Motor neuron (in vitro differentiated cells): ENCODE measurements at regions not wholly inside any gene's neighbourhood (a gene's known extent, or its start where the extent isn't known, plus 50 kb on each side); places are given as distances from the start of the nearest gene placed in this dataset.
A peak's percentile ranks its signal among the peaks of the same experiment; 100 is the strongest.
"Not testable (repeated sequence)": the region's sequence is repeated elsewhere in the genome, so short reads cannot be mapped to it uniquely, and the experiment has no call there.

Experiments
- ATAC-seq, 8 experiments: fragments of 200-7000 bp; cut with Tn5 transposase; replicated peaks in 6 of 8; 2 replicates each; pipeline ENCODE4 v1.8.0; 2021; ENCODE audit warnings: mild to moderate bottlenecking in 8 of 8, moderate library complexity in 8 of 8
- H3K27ac ChIP-seq, 2 donors: fragments of 250-450 bp; sonication (Bioruptor Pico); 2 replicates each; pipeline ENCODE4 v1.9.0; 2021; ENCODE audit warnings: antibody characterized with exemption in 2 of 2, mild to moderate bottlenecking in 2 of 2, moderate library complexity in 1 of 2
- H3K4me1 ChIP-seq, 2 donors: fragments of 250-450 bp; sonication (Bioruptor Pico); replicated peaks in 1 of 2; 2 replicates each; pipeline ENCODE4 v1.6.1; 2021; ENCODE audit warnings: antibody characterized with exemption in 2 of 2, mild to moderate bottlenecking in 2 of 2, moderate library complexity in 1 of 2
- H3K4me3 ChIP-seq, 5 donors: fragments of 250-450 bp; sonication (Bioruptor Pico); 2 replicates each; pipeline ENCODE4 v1.9.0; 2021; ENCODE audit warnings: antibody characterized with exemption in 5 of 5, mild to moderate bottlenecking in 5 of 5, moderate library complexity in 4 of 5
- WGBS, 10 experiments: fragments of 450-650 bp; shearing (Covaris generic); methylation state at CpG; one replicate each; pipeline ENCODE4 v1.0.0; 2022; 5-methylcytosine and 5-hydroxymethylcytosine counted together
- in situ Hi-C, 9 experiments: fragments of 400-800 bp; cut with MboI; loops; one replicate each; pipeline ENCODE4 v1.15.0; 2021; ENCODE audit warnings: low sequenced_read_pairs in 9 of 9, low pct_unique_long_range_greater_than_20kb in 2 of 9; ENCODE audit not compliant: unreplicated experiment in 9 of 9

GRCh38 chr11:34790620-34791019 lies 125.6 kb downstream of the APIP start:
- peak in 2 of 8 experiments; percentile 32 to 48 for ATAC-seq
- WGBS, 10 experiments: 67 to 100% (median 94%) methylated on average over 2 to 3 of the region's 3 CpGs; no CpG with 5 or more reads in 1 of the 10 experiments

GRCh38 chr11:34789196-34789834 lies 126.9 kb downstream of the APIP start:
- H3K4me3 ChIP-seq: no peak overlapping the region
- WGBS, 10 experiments: 64 to 100% (median 80%) methylated on average over 1 to 3 of the region's 4 CpGs; no CpG with 5 or more reads in 1 of the 10 experiments
- peaks cover 0 to 4% of the 10 kb centered on the region in 2 donors for H3K4me1 ChIP-seq
- in situ Hi-C loops: no loop called here
- ATAC-seq: no peak
- no peak overlapping the region for H3K27ac ChIP-seq

More at GRCh38 chr11:34790620-34791019, 125.6 kb downstream of the APIP start:
- in situ Hi-C loops: no loop called here
- Histone ChIP-seq H3K27ac (no peak overlapping the region), H3K4me1 (peaks cover 0 to 4% of the 10 kb centered on the region in 2 donors), H3K4me3 (no peak overlapping the region)

- H3K4me3 ChIP-seq: no peak overlapping the region
These were observed 127.5 kb downstream of the APIP start for GRCh38 chr11:34788642-34789041.

GRCh38 chr11:34787895-34788294 lies 128.3 kb downstream of the APIP start:
- Histone ChIP-seq H3K27ac (no peak overlapping the region), H3K4me1 (peaks cover 0 to 4% of the 10 kb centered on the region in 2 donors), H3K4me3 (no peak overlapping the region)
- in situ Hi-C loops: no loop called here
- WGBS, 10 experiments: 0 to 100% (median 71%) methylated on average over 1 of the region's 1 CpG; no CpG with 5 or more reads in 1 of the 10 experiments
- peak in 3 of 8 experiments; percentile 58 to 70 (median 69) for ATAC-seq

More at GRCh38 chr11:34788642-34789041, 127.5 kb downstream of the APIP start:
- in situ Hi-C loops: no loop called here
- no peak for ATAC-seq
- WGBS, 10 experiments: 100% methylated on average over 1 to 2 of the region's 2 CpGs; no CpG with 5 or more reads in 4 of the 10 experiments
- H3K27ac ChIP-seq: no peak overlapping the region
- H3K4me1 ChIP-seq: peaks cover 0 to 4% of the 10 kb centered on the region in 2 donors

- ATAC-seq: no peak
- no peak overlapping the region for H3K27ac ChIP-seq
- no peak overlapping the region for H3K4me3 ChIP-seq
- H3K4me1 ChIP-seq: peaks cover 0 to 1% of the 10 kb centered on the region in 2 donors
- in situ Hi-C loops: no loop called here
- WGBS, 10 experiments: 13 to 91% (median 67%) methylated on average over 1 of the region's 1 CpG; no CpG with 5 or more reads in 1 of the 10 experiments
These were observed 128.8 kb downstream of the APIP start for GRCh38 chr11:34787348-34787747.

- no peak overlapping the region for H3K27ac ChIP-seq
- no peaks in the 10 kb centered on the region for H3K4me1 ChIP-seq
- 0 to 100% (median 71%) methylated on average over 1 to 2 of the region's 2 CpGs; no CpG with 5 or more reads in 2 of the 10 experiments for WGBS, 10 experiments
- no peak overlapping the region for H3K4me3 ChIP-seq
- peak in 1 of 8 experiments; percentile 11 for ATAC-seq
- in situ Hi-C loops: no loop called here
These were observed 131.8 kb downstream of the APIP start for GRCh38 chr11:34784318-34784841.

- H3K27ac ChIP-seq: no peak overlapping the region
- no peaks in the 10 kb centered on the region for H3K4me1 ChIP-seq
- WGBS, 10 experiments: 67 to 100% (median 94%) methylated on average over 1 to 3 of the region's 3 CpGs; no CpG with 5 or more reads in 1 of the 10 experiments
- ATAC-seq: peak in 1 of 8 experiments; percentile 14
- H3K4me3 ChIP-seq: no peak overlapping the region
- in situ Hi-C loops: no loop called here
These were observed 132.3 kb downstream of the APIP start for GRCh38 chr11:34783816-34784317.

GRCh38 chr11:34781826-34782225 lies 134.4 kb downstream of the APIP start:
- ATAC-seq, H3K4me3 ChIP-seq, in situ Hi-C loops, H3K27ac ChIP-seq, H3K4me1 ChIP-seq: not testable (repeated sequence)

- in situ Hi-C loops: no loop called here
- 67 to 100% (median 93%) methylated on average over 2 to 4 of the region's 4 CpGs for WGBS, 10 experiments
- ATAC-seq: no peak
- Histone ChIP-seq H3K4me1 (no peaks in the 10 kb centered on the region), H3K27ac (no peak overlapping the region), H3K4me3 (no peak overlapping the region)
These were observed 140.7 kb downstream of the APIP start for GRCh38 chr11:34775417-34775888.

- Histone ChIP-seq H3K4me1 (no peaks in the 10 kb centered on the region), H3K27ac (no peak overlapping the region), H3K4me3 (no peak overlapping the region)
- WGBS, 10 experiments: 0 to 100% (median 74%) methylated on average over 1 to 2 of the region's 2 CpGs
- in situ Hi-C loops: loop anchor here in 1 of 9 experiments (25.0 kb wide), 1 partner anchor 88 kb away; no protein-coding TSS in a partner anchor
- ATAC-seq: no peak
These were observed 141.6 kb downstream of the APIP start for GRCh38 chr11:34774604-34775003.

- Histone ChIP-seq H3K4me3 (no peak overlapping the region), H3K4me1 (no peaks in the 10 kb centered on the region), H3K27ac (no peak overlapping the region)
- 0 to 86% (median 60%) methylated on average over 1 of the region's 1 CpG; no CpG with 5 or more reads in 1 of the 10 experiments for WGBS, 10 experiments
- ATAC-seq: no peak
- in situ Hi-C loops: loop anchor here in 1 of 9 experiments (25.0 kb wide), 1 partner anchor 88 kb away; no protein-coding TSS in a partner anchor
These were observed 142.4 kb downstream of the APIP start for GRCh38 chr11:34773826-34774225.

- Histone ChIP-seq H3K4me3 (no peak overlapping the region), H3K27ac (no peak overlapping the region), H3K4me1 (no peaks in the 10 kb centered on the region)
- no peak for ATAC-seq
- 0 to 100% (median 38%) methylated on average over 1 of the region's 1 CpG; no CpG with 5 or more reads in 3 of the 10 experiments for WGBS, 10 experiments
- in situ Hi-C loops: loop anchor here in 1 of 9 experiments (25.0 kb wide), 1 partner anchor 89 kb away; no protein-coding TSS in a partner anchor
These were observed 143.0 kb downstream of the APIP start for GRCh38 chr11:34773211-34773610.

GRCh38 chr11:34770111-34770510 lies 146.1 kb downstream of the APIP start:
- Histone ChIP-seq H3K4me3 (no peak overlapping the region), H3K4me1 (no peaks in the 10 kb centered on the region), H3K27ac (no peak overlapping the region)
- no peak for ATAC-seq
- 100% methylated on average over 1 of the region's 1 CpG; no CpG with 5 or more reads in 8 of the 10 experiments for WGBS, 10 experiments
- in situ Hi-C loops: loop anchor here in 1 of 9 experiments (25.0 kb wide), 1 partner anchor 92 kb away; no protein-coding TSS in a partner anchor
